HepG2 (cell line): ENCODE measurements at regions not wholly inside any gene's neighbourhood (a gene's known extent, or its start where the extent isn't known, plus 50 kb on each side); places are given as distances from the start of the nearest gene placed in this dataset.

Experiments
- ATAC-seq: fragments of 200-7000 bp; cut with Tn5 transposase; 3 replicates; pipeline ENCODE4 v1.9.1; 2020; ENCODE audit warnings: mild to moderate bottlenecking, moderate library complexity
- BruUV-seq: library from RNA; stranded (reverse); fragments of 400-500 nt; replicated peaks from 2 replicates; lab custom pipeline; 2021; lab: Mats Ljungman, UMichigan
- CTCF ChIA-PET: fragments of 300-600 bp; formaldehyde crosslinking; extraction: SDS; loops from one replicate; lab custom pipeline; 2021; ENCODE audit warnings: low total read pairs, inconsistent platforms, low intra/inter-chr PET ratio; lab: Yijun Ruan, JAX
- POLR2A ChIA-PET: fragments of 350-600 bp; sonication (Branson Sonifier 250); formaldehyde crosslinking; loops from one replicate; lab custom pipeline; 2020; ENCODE audit warnings: antibody characterized with exemption, inconsistent platforms; lab: Yijun Ruan, JAX
- DNase-seq: peaks from one replicate; pipeline ENCODE4 v3.0.0-alpha.2; 2015; ENCODE audit warnings: low spot score
- FAIRE-seq: peaks from 3 replicates; lab custom pipeline; 2011; peaks lifted over from hg19 to GRCh38; lab: Jason Lieb, UNC
- H2AFZ ChIP-seq: one replicate; pipeline ENCODE4 v1.6.1; 2011; ENCODE audit warnings: low read length, inconsistent platforms
- H3K27ac ChIP-seq: fragments of 300-600 bp; 3 replicates; pipeline ENCODE4 v1.8.0; 2011; ENCODE audit warnings: mixed run types, mild to moderate bottlenecking, mixed read lengths, low read length, inconsistent platforms; ENCODE audit not compliant: insufficient read depth; ENCODE audit errors: extremely low read length
- H3K27me3 ChIP-seq, 2 experiments: fragments of 200-600 bp in 1 of 2; 2 replicates in 1 of 2; 3 replicates in 1 of 2; pipeline versions ENCODE4 v1.6.0 to v1.8.0; 2011; ENCODE audit warnings: low read length in 2 of 2, mild to moderate bottlenecking in 2 of 2, moderate library complexity in 2 of 2, inconsistent platforms in 1 of 2; ENCODE audit not compliant: insufficient read depth in 2 of 2, control insufficient read depth in 1 of 2
- H3K36me3 ChIP-seq, 2 experiments: fragments of 200-600 bp in 1 of 2; replicated peaks in 1 of 2; 2 replicates in 1 of 2; 3 replicates in 1 of 2; pipeline versions ENCODE4 v1.5.1 to v1.8.0; 2011; ENCODE audit warnings: low read length in 2 of 2, inconsistent platforms in 1 of 2; ENCODE audit not compliant: insufficient read depth in 2 of 2, control insufficient read depth in 1 of 2
- H3K4me1 ChIP-seq: 2 replicates; pipeline ENCODE4 v1.5.1; 2012; ENCODE audit warnings: low read length, inconsistent platforms; ENCODE audit not compliant: insufficient read depth
- H3K4me2 ChIP-seq: 2 replicates; pipeline ENCODE4 v1.6.0; 2011; ENCODE audit warnings: low read depth, low read length, inconsistent platforms
- H3K4me3 ChIP-seq, 3 experiments: fragments of 200-600 bp in 1 of 3; sonication (generic), shearing (Covaris generic) in 1 of 3; replicated peaks in 1 of 3; 2 replicates each; pipeline ENCODE4 v1.5.1; 2011 to 2016; ENCODE audit warnings: low read length in 3 of 3, inconsistent platforms in 2 of 3, low read depth in 2 of 3, mild to moderate bottlenecking in 2 of 3, control low read depth in 1 of 3, mixed read lengths in 1 of 3; ENCODE audit not compliant: insufficient read depth in 1 of 3
- H3K79me2 ChIP-seq: one replicate; pipeline ENCODE4 v1.6.1; 2011; ENCODE audit warnings: low read length, inconsistent platforms; ENCODE audit not compliant: insufficient read depth
- H3K9ac ChIP-seq: 2 replicates; pipeline ENCODE4 v1.6.0; 2011; ENCODE audit warnings: mild to moderate bottlenecking, low read depth, low read length, inconsistent platforms; ENCODE audit not compliant: insufficient read depth
- H3K9me3 ChIP-seq: 2 replicates; pipeline ENCODE4 v1.5.1; 2012; ENCODE audit warnings: mild to moderate bottlenecking, low read length
- H4K20me1 ChIP-seq: 2 replicates; pipeline ENCODE4 v1.6.0; 2011; ENCODE audit warnings: inconsistent platforms, mild to moderate bottlenecking, low read length, moderate library complexity; ENCODE audit not compliant: insufficient read depth
- ELF3 ChIP-seq: IDR thresholded peaks from 2 replicates; pipeline ENCODE4 v1.6.1; 2016; ENCODE audit warnings: missing genetic modification reagents, missing compliant biosample characterization
- FOSL1 ChIP-seq: sonication (generic); formaldehyde crosslinking; IDR thresholded peaks from 2 replicates; pipeline ENCODE4 v1.9.0; 2021; ENCODE audit warnings: missing genetic modification reagents, borderline replicate concordance
- FOXA3 ChIP-seq: IDR thresholded peaks from 2 replicates; pipeline ENCODE4 v1.6.1; 2016; ENCODE audit warnings: missing genetic modification reagents, missing compliant biosample characterization
- IKZF4 ChIP-seq: sonication (generic); formaldehyde crosslinking; IDR thresholded peaks from 2 replicates; pipeline ENCODE4 v1.5.1; 2020; ENCODE audit warnings: borderline replicate concordance, mild to moderate bottlenecking, low read depth, missing genetic modification reagents; ENCODE audit errors: not compliant biosample characterization
- MED1 ChIP-seq: sonication (generic); formaldehyde crosslinking; IDR thresholded peaks from 2 replicates; pipeline ENCODE4 v1.4.0; 2020; ENCODE audit warnings: missing genetic modification reagents
- NKX3-1 ChIP-seq: sonication (generic); formaldehyde crosslinking; IDR thresholded peaks from 2 replicates; pipeline ENCODE4 v1.5.0; 2020; ENCODE audit warnings: missing genetic modification reagents
- PHB2 ChIP-seq: fragments of 450-650 bp; IDR thresholded peaks from 2 replicates; pipeline ENCODE4 v1.6.1; 2018; ENCODE audit not compliant: partially characterized antibody
- REL ChIP-seq: sonication (generic); formaldehyde crosslinking; conservative IDR thresholded peaks from 2 replicates; pipeline ENCODE4 v1.8.0; 2022; ENCODE audit warnings: mild to moderate bottlenecking, missing genetic modification reagents, moderate library complexity
- REST ChIP-seq, 2 experiments: IDR thresholded peaks; 2 replicates each; pipeline ENCODE4 v1.6.1; 2011 to 2012; ENCODE audit warnings: low read length in 2 of 2, borderline replicate concordance in 1 of 2, low read depth in 1 of 2, mild to moderate bottlenecking in 1 of 2, moderate library complexity in 1 of 2
- SATB2 ChIP-seq: sonication (generic); formaldehyde crosslinking; IDR thresholded peaks from 2 replicates; pipeline ENCODE4 v1.5.0; 2020; ENCODE audit warnings: missing genetic modification reagents
- SOX13 ChIP-seq, 3 experiments: fragments of 450-650 bp in 1 of 3; sonication (generic) in 1 of 3; formaldehyde crosslinking in 1 of 3; IDR thresholded peaks in 2 of 3; conservative IDR thresholded peaks in 1 of 3; 2 replicates each; pipeline versions ENCODE4 v1.5.0 to v1.6.1; 2016 to 2020; ENCODE audit warnings: antibody characterized with exemption in 1 of 3, mild to moderate bottlenecking in 1 of 3, missing compliant biosample characterization in 1 of 3, missing genetic modification reagents in 1 of 3, moderate library complexity in 1 of 3
- SOX6 ChIP-seq, 2 experiments: fragments of 450-650 bp in 1 of 2; sonication (generic) in 1 of 2; formaldehyde crosslinking in 1 of 2; IDR thresholded peaks; 2 replicates each; pipeline versions ENCODE4 v1.4.0 to v1.6.1; 2017 to 2020; ENCODE audit warnings: antibody characterized with exemption in 1 of 2, mild to moderate bottlenecking in 1 of 2, missing genetic modification reagents in 1 of 2
- WGBS: methylation state at CpG from one replicate; pipeline ENCODE4 v1.1.6; 2017; ENCODE audit warnings: low lambda C conversion rate; 5-methylcytosine and 5-hydroxymethylcytosine counted together
- in situ Hi-C: cut with HindIII; loops from 2 replicates; pipeline ENCODE4 v1.10.0; 2017; ENCODE audit warnings: low pct_unique_long_range_greater_than_20kb; ENCODE audit not compliant: extremely low pct_ligation_motif_present
- intact Hi-C: fragments of 100-400 bp; cut with micrococcal nuclease; formaldehyde crosslinking; loops from one replicate; pipeline ENCODE4 v1.10.0; 2022; ENCODE audit not compliant: unreplicated experiment
- TF ChIP-seq, protein P1 (sequence below): sonication (generic); formaldehyde crosslinking; IDR thresholded peaks from 2 replicates; pipeline ENCODE4 v1.5.0; 2020; ENCODE audit warnings: mild to moderate bottlenecking, missing genetic modification reagents

DNA sequence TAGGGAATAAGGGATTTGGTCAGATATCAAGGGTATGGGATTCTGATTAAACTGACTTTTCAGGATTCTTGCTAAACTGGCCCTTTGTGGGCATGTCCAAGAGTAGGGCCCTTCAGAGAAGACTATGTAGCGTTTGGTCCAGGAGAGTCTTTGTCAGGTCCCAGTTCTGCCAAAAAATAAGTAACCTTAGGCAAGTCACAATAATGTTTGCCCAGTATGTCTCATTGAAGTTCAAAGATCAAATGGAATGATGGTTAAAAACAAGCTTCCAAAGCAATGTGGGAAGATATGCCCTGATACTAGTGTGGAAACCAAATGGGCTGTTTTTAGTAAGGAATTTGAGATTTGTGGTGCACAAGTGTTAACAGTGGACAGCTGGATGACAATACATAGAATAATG is 454.4 kb downstream of the WDR72 start (continued):
- no peak for TF ChIP-seq REST (IDR thresholded peaks at IDR 0.05; ENCODE audit: borderline replicate concordance in 1 of 2, low read depth in 1 of 2, low read length in 2 of 2)

DNA sequence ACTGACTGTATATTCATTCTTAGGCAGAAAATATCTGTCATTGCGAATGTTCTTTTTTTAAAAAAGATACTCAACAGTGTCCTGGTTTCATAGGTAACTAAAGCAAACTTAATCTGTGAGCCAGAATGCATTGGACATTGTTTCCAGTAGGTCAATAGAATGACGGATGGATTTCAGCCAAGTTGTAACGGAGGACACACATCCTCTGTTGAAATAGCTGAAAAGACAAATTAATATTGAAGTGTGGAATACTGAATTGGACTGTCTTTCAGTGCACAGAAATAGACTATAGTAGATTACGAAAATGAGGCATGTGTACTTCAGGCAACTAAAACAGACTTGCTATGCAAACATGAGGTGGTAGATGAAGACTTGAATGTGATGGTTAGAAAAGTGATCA is 461.6 kb downstream of the WDR72 start:
- WGBS: 2% methylated on average over 4 of the region's 4 CpGs
- no peak for TF ChIP-seq PHB2
- TF ChIP-seq SOX6 (IDR thresholded peaks at IDR 0.05): no peak
- peak; percentile 36; the same call in 1 of the 2 replicates for TF ChIP-seq SOX6 (CRISPR knock-in tag; IDR thresholded peaks at IDR 0.05)
- no peak for TF ChIP-seq FOSL1 (CRISPR knock-in tag)
- TF ChIP-seq SOX13 (IDR thresholded peaks at IDR 0.05): no peak
- TF ChIP-seq SOX13 (CRISPR knock-in tag; conservative IDR thresholded peaks at IDR 0.05 in 1 of 2, IDR thresholded peaks at IDR 0.05 in 1 of 2): peak in 1 of 2 experiments; percentile 54; a peak in 1 of 4 replicates
- TF ChIP-seq FOXA3 (CRISPR knock-in tag): peak; percentile 9; the same call in 1 of the 2 replicates
- TF ChIP-seq NKX3-1 (CRISPR knock-in tag): no peak
- TF ChIP-seq SATB2: no peak
- no peak for TF ChIP-seq REL (CRISPR knock-in tag)
- TF ChIP-seq, protein P1, sequence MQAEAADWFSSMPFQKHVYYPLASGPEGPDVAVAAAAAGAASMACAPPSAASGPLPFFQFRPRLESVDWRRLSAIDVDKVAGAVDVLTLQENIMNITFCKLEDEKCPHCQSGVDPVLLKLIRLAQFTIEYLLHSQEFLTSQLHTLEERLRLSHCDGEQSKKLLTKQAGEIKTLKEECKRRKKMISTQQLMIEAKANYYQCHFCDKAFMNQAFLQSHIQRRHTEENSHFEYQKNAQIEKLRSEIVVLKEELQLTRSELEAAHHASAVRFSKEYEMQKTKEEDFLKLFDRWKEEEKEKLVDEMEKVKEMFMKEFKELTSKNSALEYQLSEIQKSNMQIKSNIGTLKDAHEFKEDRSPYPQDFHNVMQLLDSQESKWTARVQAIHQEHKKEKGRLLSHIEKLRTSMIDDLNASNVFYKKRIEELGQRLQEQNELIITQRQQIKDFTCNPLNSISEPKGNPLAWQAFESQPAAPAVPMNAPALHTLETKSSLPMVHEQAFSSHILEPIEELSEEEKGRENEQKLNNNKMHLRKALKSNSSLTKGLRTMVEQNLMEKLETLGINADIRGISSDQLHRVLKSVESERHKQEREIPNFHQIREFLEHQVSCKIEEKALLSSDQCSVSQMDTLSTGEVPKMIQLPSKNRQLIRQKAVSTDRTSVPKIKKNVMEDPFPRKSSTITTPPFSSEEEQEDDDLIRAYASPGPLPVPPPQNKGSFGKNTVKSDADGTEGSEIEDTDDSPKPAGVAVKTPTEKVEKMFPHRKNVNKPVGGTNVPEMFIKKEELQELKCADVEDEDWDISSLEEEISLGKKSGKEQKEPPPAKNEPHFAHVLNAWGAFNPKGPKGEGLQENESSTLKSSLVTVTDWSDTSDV (CRISPR knock-in tag): no peak
- TF ChIP-seq MED1: peak; percentile 24; the same call in 1 of the 2 replicates
- TF ChIP-seq ELF3 (CRISPR knock-in tag): no peak
- no peak for TF ChIP-seq IKZF4

More for the DNA sequence above, 461.6 kb downstream of the WDR72 start:
- intact Hi-C loops (no loop called here), in situ Hi-C loops (no loop called here)
- peak; percentile 50 for DNase-seq
- CTCF ChIA-PET: no interaction called here
- H3K9me3 ChIP-seq: no peaks in the 10 kb centered on the region
- no peak overlapping the region for H2AFZ ChIP-seq
- no peaks in the 10 kb centered on the region for H4K20me1 ChIP-seq
- peaks cover 23% of the 10 kb centered on the region for H3K4me1 ChIP-seq
- no peak overlapping the region for H3K27ac ChIP-seq
- H3K4me2 ChIP-seq: peak overlapping the region; percentile 56; the same call in 1 of the 2 replicates
- BruUV-seq: no TSS peak
- no peaks in the 10 kb centered on the region; a peak in 1 of 5 replicates for H3K27me3 ChIP-seq
- peak; percentile 73 for FAIRE-seq
- no peaks in the 10 kb centered on the region for H3K79me2 ChIP-seq
- H3K9ac ChIP-seq: no peak overlapping the region
- H3K4me3 ChIP-seq: no peak overlapping the region
- no peaks in the 10 kb centered on the region for H3K36me3 ChIP-seq
- POLR2A ChIA-PET: no interaction called here
- peak; percentile 48; the same call in 2 of the 3 replicates for ATAC-seq
